ENCODE measurements at regions not wholly inside any gene's neighbourhood (a gene's known extent, or its start where the extent isn't known, plus 50 kb on each side); places are given as distances from the start of the nearest gene placed in this dataset.

- no peak for TF ChIP-seq CTCF (IDR thresholded peaks at IDR 0.05)
- no peak for TF ChIP-seq POLR2AphosphoS5 (IDR thresholded peaks at IDR 0.05; ENCODE audit: insufficient read depth in 1 of 2, low read depth in 1 of 2)
- no peak for TF ChIP-seq POLR2A (IDR thresholded peaks at IDR 0.05)
These were observed 477.6 kb downstream of the FBXO15 start for GRCh38 chr18:73670039-73670438.

Measured in vagina (tissue), 2 donors.